HG02798 (cell line): ENCODE measurements at regions not wholly inside any gene's neighbourhood (a gene's known extent, or its start where the extent isn't known, plus 50 kb on each side); places are given as distances from the start of the nearest gene placed in this dataset.

Source experiments
- ATAC-seq: cut with Tn5 transposase; IDR thresholded peaks from one replicate; pipeline ENCODE4 v1.9.1; 2021; ENCODE audit warnings: mild to moderate bottlenecking; ENCODE audit not compliant: unreplicated experiment, poor library complexity

DNA sequence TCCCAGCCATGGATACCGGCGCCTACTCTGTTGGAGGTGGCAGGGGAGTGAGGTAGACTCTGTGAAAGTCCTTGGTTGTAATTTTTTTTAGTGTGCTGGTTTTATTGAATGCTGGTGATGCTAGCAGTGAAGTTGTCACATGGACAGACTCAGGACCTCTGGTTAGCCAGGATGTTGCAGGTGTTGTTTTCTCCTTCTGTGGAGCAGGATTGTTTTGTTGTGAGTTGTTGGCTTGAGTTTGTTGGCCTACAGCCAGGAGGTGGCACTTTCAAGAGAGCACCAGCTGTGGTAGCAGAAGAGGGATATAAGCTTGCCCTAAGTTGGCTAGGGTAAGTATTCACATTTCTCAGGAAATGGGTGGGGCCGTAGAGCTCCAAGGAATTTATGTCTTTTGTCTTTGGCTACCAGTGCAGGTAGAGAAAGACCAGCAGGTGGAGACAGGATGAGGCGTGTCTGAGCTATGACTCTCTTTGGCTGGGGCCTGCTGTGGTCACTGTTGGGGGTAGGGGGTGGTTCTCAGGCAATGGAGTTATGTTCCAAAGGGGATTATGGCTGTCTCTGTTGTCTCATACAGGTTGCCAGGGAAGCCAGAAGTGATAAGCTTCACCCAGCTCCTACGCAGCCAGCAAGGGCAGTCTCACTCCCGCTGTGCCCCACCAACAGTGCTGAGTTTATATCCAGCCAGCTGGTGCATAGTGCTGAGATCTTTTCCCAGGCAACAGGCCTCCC is 248.7 kb downstream of the TAF11L14 start:
- ATAC-seq, result no peak

DNA sequence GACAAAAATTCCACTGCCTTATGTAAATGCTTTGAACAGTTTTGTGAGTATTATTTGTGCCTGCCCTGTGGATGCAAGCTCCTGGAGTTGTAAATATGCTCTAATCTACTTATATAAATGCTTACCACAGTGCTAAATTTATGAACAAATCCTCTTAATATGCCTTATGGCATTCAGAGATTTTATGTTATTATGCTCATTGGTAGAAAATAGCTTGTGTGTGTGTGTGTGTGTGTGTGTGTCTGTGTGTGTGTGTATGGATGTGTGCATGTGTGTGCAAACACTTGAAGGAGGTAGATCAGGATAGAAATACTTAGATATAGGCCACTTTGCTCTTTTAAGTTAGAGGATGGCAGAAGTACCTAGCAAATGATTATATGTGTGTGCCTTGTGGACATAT is 253.9 kb downstream of the TAF11L14 start:
- no peak for ATAC-seq

DNA sequence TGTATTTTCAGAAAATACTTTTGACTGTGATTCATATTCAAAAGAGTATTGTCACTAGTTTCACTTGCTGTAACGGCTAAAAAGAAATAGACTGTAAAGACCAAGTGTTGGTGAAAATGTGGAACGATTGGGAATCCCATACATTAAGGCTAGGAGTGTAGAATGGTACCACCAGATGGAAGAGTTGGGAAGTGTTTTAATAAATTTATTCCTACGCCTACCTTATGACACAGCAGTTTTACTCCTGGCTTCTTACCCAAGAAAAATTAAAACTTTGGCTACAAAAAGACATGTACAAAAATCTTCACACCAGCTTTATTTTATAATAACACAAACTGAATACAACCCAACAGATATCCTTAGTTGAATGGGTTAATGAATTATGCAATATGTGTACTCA is 256.2 kb downstream of the TAF11L14 start:
- ATAC-seq, result no peak

DNA sequence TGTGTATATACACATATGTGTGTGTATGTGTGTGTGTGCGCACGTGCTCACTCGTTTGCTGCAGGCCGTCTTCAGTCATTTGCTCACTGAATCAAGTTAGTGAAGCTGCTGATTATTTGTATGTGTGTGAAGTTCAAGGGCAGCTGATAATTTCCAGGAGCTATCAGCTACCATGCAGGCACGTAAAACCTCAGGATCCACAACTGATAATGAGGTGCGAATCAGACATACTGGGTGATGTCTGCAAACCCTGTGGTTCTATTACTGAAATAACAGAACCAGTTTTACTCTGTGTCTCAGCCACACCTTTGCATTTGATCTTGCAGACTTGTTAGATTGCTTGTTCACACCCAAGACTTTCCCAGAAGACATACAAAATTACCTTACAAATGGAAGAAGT is 257.6 kb downstream of the TAF11L14 start:
- ATAC-seq, result no peak

DNA sequence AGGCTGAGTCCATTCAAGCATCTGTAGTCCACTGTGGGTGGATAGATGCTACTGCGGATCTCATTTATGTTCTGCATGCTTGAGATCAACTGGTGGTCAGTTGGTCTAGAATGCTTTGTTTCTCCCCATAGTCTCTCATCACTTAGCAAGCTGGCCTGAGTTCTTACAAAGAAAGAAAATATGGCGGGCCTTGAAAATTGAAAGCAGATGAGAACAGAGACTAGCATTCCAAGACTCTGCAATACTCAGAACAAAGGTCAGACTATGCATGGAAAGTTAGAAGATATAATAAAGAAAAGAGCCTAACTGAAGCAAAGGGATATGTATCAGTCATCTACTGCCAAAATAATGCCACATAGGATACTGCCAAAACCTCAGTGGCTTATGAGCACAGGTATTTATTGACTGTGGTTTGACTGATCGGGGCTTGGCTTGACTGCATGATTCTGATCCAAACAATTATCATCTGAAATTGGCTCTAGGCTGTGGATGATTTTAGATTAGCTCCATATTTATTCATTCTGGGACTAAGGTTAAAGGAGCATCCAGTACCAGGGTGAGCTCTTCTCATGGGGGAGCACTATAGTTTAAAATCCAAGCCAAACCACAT is 258.9 kb downstream of the TAF11L14 start:
- ATAC-seq, result no peak

DNA sequence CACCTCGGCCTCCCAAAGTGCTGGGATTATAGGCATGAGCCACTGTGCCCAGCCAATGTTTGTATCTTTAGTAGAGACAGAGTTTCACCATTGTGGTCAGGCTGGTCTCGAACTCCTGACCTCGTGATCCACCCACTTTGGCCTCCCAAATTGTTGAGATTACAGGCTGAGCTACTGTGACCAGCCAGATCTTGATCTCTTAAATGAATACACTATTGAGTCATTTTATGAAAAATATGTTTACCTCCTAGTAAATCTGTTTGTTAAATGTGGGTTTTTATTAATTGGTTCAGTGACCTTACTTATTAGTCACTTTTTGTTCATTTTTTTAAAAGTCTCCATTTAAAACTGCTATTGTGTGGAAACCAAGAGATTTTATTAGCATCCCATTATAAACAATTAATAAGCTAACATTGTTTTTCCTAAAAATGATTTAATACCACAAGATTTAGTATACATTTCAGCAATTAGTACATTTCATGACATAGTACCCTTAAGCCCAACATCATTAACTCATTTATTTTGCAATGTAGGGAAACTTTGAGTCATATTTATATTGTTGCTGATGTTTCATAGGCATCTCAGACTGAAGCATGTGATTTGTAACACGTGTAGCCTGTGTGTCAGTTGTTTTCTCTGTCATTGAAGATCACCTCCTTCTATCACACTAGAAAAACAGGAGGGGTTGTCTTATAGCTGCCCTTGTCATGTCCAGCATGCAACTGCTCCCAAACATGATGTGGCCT is 261.2 kb downstream of the TAF11L14 start:
- no peak for ATAC-seq

DNA sequence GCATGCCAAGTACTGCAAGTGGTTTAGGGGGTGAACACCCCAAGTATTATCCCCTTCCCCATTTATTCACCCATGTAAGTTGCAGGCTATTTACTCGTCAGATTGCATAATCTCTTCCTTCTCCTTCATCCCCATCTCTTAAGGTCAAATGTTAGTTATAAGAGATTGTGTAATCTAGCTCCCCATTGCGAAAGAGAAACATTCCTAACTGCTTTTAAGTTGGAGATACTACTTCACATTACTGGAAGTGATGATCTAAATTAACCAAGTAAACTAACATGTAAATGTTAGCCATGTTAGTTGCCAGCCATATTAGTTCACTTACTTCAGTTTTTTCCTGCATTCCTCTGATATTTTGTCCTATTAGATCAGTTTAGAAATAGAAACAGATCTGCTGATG is 262.3 kb downstream of the TAF11L14 start:
- ATAC-seq, result no peak

DNA sequence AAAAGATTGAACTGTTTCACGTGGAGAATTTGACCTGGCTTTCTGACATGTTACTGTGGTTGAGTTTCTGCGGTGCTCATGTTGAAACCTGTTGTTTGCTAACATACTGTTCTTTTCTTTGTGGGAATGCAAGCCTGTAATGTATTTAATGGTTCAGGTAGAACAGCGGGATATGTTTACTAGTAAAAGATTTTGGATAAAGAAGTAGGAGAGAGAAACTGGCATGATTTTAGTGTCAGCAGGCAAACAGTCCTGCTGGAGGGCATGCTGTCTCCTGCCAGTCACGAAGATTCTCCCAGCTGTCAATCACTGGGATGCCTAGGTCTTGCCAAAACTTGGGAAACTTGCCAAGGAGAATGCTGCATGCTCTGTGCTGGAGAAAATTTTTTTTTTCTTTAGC is 263.5 kb downstream of the TAF11L14 start:
- no peak for ATAC-seq

DNA sequence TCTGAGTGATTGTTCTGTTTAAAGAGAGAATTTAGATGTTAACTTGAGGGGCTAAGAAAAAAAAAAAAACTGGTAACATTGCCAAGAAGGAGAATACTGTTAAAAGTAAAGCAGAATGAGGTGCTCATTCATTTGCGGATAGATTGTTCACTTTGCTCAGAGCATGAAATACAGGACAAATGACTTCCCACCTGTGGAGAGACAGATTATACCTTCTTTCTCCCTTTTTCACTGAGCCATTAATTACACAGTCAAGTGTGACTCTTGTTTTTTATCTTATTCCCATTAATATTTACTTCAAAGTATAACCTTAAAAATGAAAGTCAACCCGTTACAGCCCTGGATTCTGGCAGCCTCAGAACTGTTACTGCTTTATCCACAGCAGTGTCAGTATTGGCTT is 264.5 kb downstream of the TAF11L14 start:
- ATAC-seq, result no peak

DNA sequence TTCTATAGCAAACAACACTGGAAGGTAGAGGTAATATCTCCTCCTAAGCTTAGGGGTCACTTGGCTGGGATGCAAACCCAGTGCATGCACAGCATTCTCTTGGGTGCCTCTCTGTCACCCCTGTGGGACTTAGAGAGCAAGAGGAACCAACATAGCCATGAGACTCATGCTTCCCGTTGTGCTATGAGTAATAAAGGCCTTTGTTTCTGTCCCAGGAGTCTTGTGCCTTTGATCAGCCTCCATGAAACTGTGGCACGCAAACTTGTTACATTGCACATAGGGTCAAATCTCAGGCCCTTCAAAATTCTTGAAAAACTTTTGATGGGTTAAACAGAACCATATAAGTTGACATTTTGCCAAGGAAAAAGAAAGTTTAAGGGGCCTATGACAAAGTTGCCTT is 272.8 kb downstream of the TAF11L14 start:
- ATAC-seq, result peak; percentile 64

DNA sequence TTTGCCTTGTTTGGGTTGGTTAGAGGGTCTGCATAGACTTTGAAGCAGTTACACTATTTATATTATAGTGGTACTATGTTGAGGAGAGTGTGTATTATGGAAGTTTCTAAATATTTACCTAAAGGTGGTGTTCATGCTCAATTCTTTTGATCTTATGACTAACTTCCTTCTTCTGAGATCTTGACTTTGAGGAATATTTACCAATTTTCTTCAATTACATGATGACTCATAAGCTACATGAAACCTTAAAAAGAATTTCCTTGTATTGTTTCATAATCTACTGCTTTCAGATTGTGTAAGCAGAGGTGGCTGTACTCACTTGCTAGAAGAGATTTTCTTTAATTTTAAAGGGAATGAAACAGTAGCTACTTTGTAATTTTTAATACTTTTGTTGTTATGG is 276.1 kb downstream of the TAF11L14 start:
- no peak for ATAC-seq

DNA sequence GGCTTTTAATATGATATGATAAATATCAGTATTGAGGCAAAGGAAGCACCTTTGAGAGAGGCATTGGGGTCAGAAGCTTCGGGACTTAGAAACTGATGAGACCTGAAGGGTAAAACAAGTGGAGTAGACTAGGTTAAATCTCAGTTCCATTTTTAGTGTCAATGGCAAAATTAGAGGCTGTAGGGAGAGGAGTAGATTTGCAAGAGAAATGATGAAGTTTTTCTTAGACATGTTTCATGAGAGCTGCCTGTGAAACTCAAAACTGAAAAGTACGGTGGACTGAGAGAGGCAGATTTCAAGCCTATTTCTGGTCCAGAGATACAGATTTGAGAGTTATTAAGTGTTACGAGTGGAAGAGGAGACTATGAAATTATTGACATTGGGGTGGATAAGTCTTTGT is 278.5 kb downstream of the TAF11L14 start:
- peak; percentile 72 for ATAC-seq

DNA sequence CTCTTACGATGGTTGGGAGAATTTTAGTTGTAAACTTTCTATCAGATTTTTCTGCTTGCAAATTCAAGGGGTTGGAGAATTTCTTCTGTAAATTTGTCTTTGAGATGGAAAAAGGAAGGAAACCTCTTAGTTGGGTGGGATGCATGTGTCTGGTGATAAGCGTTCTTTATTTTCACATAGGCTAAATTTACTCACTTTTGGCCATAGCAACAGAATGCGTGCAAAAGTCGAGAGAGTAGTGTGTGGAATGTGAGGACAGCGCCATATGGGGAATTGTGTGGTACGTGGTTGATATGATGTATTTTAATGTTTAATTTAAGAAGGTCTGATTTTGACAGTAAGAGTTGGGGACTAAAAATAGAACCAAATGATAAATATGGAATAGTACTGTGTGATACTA is 282.2 kb downstream of the TAF11L14 start:
- no peak for ATAC-seq

DNA sequence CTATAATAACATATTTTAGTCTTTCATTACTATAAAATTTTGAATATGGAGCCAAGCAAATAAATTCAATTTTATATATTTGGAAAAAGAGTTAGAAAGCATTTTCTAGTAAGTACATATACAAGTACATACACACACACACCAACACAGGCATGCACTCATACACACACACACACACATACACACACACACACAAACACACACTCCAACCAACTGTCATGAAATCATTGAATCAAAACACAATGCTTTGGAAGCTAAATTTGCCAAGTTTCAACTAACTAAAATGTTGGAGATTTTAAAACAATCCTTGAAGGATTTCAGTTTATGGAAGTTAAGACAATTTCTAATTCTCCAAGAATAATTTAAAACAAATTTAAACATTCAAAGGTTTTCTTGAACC is 283.2 kb downstream of the TAF11L14 start:
- no peak for ATAC-seq

DNA sequence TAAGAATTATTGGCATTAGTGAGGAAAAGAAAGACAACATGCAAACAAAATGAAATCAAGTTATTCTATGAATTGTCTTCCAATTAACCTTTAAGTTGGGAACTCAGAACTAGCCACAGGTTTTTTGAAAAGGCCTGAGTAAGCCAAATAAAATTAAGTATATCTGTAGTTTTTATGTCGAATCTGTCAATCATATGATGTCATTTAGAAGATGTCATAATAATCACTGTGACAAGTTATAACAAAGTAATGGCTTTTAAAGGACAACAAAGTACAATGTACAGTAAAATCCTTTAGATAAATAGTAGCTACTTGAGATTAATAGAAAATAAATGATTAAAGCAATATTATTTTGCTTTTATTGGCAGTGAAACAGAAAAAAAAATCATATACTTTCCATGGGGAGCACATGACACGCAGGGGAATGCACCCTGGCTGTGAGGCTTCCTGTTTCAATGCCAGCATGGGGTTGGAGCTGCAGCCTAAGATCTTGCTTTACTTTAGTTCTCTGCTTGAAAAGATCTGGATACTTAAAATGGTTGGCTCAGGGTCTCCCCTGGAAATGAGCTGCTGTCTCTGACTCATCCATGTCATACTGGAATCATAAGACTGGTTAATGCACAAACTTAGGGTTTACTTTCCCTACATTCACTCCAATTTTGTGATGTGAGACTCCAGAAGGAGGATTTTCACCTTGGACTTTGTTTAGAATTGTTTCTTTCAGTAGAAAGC is 284.3 kb downstream of the TAF11L14 start:
- ATAC-seq, result peak; percentile 35

DNA sequence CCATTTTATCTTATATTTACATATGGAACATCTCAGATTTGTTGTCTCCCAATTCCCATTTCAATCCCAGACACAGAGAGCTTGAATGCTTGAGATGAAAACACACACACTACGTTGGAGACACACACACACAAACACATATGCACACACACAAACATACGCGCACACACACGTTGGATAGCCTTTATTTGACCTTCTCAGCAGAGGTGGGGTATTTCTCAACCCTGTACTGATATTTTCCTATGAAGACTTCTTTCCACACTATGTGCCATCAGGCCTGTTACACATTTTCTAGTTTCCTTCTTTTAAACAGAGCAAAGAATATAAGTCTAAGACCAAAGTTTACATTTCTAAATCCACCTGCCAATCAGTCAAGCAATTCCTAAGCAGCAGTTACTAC is 291.0 kb downstream of the TAF11L14 start:
- no peak for ATAC-seq

DNA sequence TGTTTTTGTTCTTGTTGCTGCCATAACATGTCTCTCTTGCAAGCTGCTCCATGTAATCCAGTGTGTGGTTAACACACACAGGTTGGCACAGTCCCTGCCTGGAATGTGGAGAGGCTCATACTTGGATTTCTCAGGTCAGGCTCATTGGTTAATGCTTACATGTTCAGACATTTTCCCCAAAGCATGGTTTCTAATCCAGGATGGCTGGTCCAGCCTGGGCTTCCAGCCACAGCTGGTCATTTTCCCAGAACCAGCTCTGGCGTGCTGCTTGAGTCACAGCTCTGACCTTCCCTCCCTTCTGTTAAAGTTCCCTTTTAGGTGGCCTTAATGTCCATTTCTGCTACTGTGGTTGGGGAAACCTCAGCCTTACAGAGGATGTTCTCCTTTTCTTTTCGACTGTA is 294.3 kb downstream of the TAF11L14 start:
- no peak for ATAC-seq

DNA sequence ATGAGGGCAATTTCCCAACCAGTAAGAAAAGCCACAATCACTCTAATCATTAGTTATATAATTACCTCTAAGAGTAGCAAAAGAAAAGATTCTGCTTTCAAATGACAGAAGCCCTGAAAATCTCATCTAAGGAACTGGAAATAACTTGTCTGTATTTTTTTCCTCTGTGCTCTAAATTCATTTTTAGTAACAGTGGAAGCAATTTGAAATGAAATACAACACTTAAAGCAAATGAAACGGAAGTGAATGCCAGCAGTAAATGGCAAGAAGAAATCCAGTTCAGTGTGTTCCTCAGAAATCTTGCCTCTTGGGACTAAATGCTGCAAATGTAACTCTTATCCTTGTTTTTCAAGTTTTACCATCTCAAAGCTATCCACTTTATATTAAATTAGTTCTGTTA is 294.9 kb downstream of the TAF11L14 start:
- ATAC-seq, result no peak

DNA sequence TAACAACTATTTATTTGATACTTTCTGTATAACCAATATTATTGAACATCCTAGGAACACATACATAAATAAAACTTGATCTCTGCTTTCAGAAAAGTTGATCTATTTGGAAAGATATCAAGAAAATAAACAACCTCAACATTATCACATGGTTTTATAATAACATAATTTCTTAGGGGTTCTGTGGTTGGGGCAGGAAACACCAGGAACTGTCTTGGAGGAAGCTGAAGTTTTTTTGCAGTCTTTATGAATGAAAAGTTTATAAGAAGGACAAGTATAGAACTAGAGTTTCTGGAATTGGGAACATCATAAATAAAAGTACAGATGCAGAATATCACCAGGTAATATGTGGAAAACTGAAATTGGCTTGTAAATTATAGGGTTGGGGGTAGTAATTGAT is 296.1 kb downstream of the TAF11L14 start:
- ATAC-seq, result no peak

DNA sequence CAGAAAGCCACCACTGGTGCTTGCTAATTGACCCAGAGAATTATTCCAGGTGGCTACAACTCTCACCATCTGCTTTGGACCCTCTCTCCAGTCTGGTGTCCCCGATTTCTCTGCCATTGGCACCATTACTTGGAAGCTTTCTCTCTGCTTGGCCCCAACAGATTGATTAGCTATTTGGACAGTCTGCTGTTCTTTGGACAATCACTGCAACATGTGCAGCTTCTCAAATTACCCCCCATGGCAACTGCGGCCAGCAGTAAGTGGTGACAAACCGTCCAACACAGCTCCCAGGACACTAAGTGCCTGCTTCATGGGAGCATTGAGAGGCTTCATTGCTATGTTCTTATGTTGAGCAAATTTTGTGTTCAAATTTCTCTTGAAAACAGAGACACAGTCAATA is 309.8 kb downstream of the TAF11L14 start:
- no peak for ATAC-seq

DNA sequence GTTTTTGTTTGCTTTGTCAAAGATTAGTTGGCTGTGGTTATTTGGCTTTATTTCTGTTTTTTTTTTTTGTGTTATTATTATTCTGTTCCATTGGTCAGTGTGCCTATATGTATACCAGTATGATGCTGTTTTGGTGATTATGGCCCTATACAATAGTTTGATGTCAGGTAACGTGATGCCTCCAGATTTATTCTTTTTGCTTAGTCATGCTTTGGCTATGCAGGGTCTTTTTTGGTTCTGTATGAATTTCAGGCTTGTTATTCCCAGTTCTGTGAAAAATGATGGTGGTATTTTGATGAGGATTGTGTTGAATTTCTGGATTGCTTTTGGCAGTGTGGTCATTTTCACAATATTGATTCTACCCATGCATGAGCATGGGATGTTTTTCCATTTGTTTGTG is 312.8 kb downstream of the TAF11L14 start:
- no peak for ATAC-seq
